GM12878 (cell line): ENCODE measurements at regions not wholly inside any gene's neighbourhood (a gene's known extent, or its start where the extent isn't known, plus 50 kb on each side); places are given as distances from the start of the nearest gene placed in this dataset.

Experiments
- ATAC-seq: fragments of 200-7000 bp; cut with Tn5 transposase; 3 replicates; pipeline ENCODE4 v1.9.1; 2020; ENCODE audit warnings: mild to moderate bottlenecking, moderate library complexity
- BruUV-seq: library from RNA; stranded (reverse); fragments of 400-500 nt; replicated peaks from 2 replicates; lab custom pipeline; 2021; lab: Mats Ljungman, UMichigan
- CTCF ChIA-PET: fragments of 300-600 bp; sonication (Branson Sonifier 250); formaldehyde crosslinking; extraction: SDS; loops from one replicate; lab custom pipeline; 2021; ENCODE audit warnings: inconsistent platforms; lab: Yijun Ruan, JAX
- POLR2A ChIA-PET: fragments of 350-600 bp; formaldehyde crosslinking; extraction: SDS; loops from one replicate; lab custom pipeline; 2021; ENCODE audit warnings: inconsistent platforms; lab: Charles Lee
- RAD21 ChIA-PET: fragments of 300-600 bp; sonication (Branson Sonifier 250); formaldehyde crosslinking; loops from one replicate; lab custom pipeline; 2023; ENCODE audit warnings: antibody characterized with exemption; ENCODE audit not compliant: unreplicated experiment; lab: Charles Lee
- SMC1A ChIA-PET: fragments of 300-600 bp; sonication (Branson Sonifier 250); formaldehyde crosslinking; loops from one replicate; lab custom pipeline; 2023; ENCODE audit not compliant: unreplicated experiment, uncharacterized antibody; lab: Charles Lee
- DNase-seq: peaks from one replicate; pipeline ENCODE4 v3.0.0-alpha.2; 2011; ENCODE audit warnings: low read depth, low spot score
- FAIRE-seq: peaks from 3 replicates; lab custom pipeline; 2011; peaks lifted over from hg19 to GRCh38; lab: Jason Lieb, UNC
- H2AFZ ChIP-seq: 2 replicates; pipeline ENCODE4 v1.6.0; 2011; ENCODE audit warnings: low read depth, low read length, control low read depth; ENCODE audit not compliant: control insufficient read depth
- H3K27ac ChIP-seq: 2 replicates; pipeline ENCODE4 v1.5.1; 2011; ENCODE audit warnings: control low read depth; ENCODE audit not compliant: control insufficient read depth, insufficient read depth
- H3K27me3 ChIP-seq, 2 experiments: replicated peaks in 1 of 2; 2 replicates each; pipeline versions ENCODE4 v1.6.0 to v1.6.1; 2011; ENCODE audit warnings: low read length in 1 of 2; ENCODE audit not compliant: control insufficient read depth in 2 of 2, insufficient read depth in 2 of 2
- H3K36me3 ChIP-seq, 2 experiments: 2 replicates each; pipeline ENCODE4 v1.5.1; 2011; ENCODE audit warnings: low read length in 1 of 2; ENCODE audit not compliant: control insufficient read depth in 2 of 2, insufficient read depth in 2 of 2
- H3K4me1 ChIP-seq: 2 replicates; pipeline ENCODE4 v1.6.1; 2011; ENCODE audit warnings: mild to moderate bottlenecking, low read length, moderate library complexity, mixed read lengths; ENCODE audit not compliant: control insufficient read depth, insufficient read depth
- H3K4me2 ChIP-seq: 2 replicates; pipeline ENCODE4 v1.6.0; 2011; ENCODE audit warnings: control low read depth; ENCODE audit not compliant: control insufficient read depth, insufficient read depth
- H3K4me3 ChIP-seq: fragments of 200-600 bp; sonication (generic); 2 replicates; pipeline ENCODE4 v1.5.1; 2016
- H3K79me2 ChIP-seq: 2 replicates; pipeline ENCODE4 v1.6.0; 2011; ENCODE audit warnings: low read length; ENCODE audit not compliant: control insufficient read depth, insufficient read depth
- H3K9ac ChIP-seq: 2 replicates; pipeline ENCODE4 v1.8.0; 2011; ENCODE audit warnings: low read length, control low read depth, mixed read lengths; ENCODE audit not compliant: control insufficient read depth, insufficient read depth
- H3K9me3 ChIP-seq: replicated peaks from 3 replicates; pipeline ENCODE4 v1.5.1; 2011; ENCODE audit warnings: mild to moderate bottlenecking, low read length; ENCODE audit not compliant: control insufficient read depth, insufficient read depth
- H4K20me1 ChIP-seq: 2 replicates; pipeline ENCODE4 v1.6.0; 2011; ENCODE audit not compliant: control insufficient read depth, insufficient read depth
- EZH2 ChIP-seq: IDR thresholded peaks from 2 replicates; pipeline ENCODE4 v1.6.1; 2012; ENCODE audit warnings: low read depth, mild to moderate bottlenecking, control low read depth, inconsistent platforms, low read length, borderline replicate concordance; ENCODE audit not compliant: control insufficient read depth
- HDAC6 ChIP-seq: fragments of 200-600 bp; sonication (generic); IDR thresholded peaks from one replicate; pipeline ENCODE4 v1.8.0; 2017; ENCODE audit warnings: antibody characterized with exemption; ENCODE audit not compliant: unreplicated experiment
- RAD51 ChIP-seq: fragments of 450-650 bp; IDR thresholded peaks from 2 replicates; pipeline ENCODE4 v1.6.1; 2016; ENCODE audit warnings: moderate library complexity, mild to moderate bottlenecking, inconsistent platforms
- SMARCA5 ChIP-seq: fragments of 450-650 bp; IDR thresholded peaks from 2 replicates; pipeline ENCODE4 v1.6.1; 2017; ENCODE audit warnings: mild to moderate bottlenecking
- SP1 ChIP-seq: IDR thresholded peaks from one replicate; pipeline ENCODE4 v1.6.1; 2011; ENCODE audit warnings: low read depth, low read length
- ZNF217 ChIP-seq: fragments of 450-650 bp; IDR thresholded peaks from 2 replicates; pipeline ENCODE4 v1.6.1; 2017; ENCODE audit warnings: antibody characterized with exemption, mild to moderate bottlenecking
- WGBS: methylation state at CpG from one replicate; pipeline ENCODE4 v1.1.6; 2016; ENCODE audit warnings: low lambda C conversion rate; ENCODE audit not compliant: insufficient replicate concordance, insufficient coverage; ENCODE audit errors: missing lambda C conversion rate; 5-methylcytosine and 5-hydroxymethylcytosine counted together
- in situ Hi-C: fragments of 300-500 bp; cut with MboI; formaldehyde crosslinking; loops from 9 replicates; pipeline ENCODE4 v1.14.3; 2018; ENCODE audit warnings: mixed read lengths
- intact Hi-C: fragments of 100-400 bp; cut with micrococcal nuclease; formaldehyde crosslinking; loops from one replicate; pipeline ENCODE4 v1.14.2; 2022; ENCODE audit not compliant: unreplicated experiment
- TF ChIP-seq, protein P1 (sequence below), 3 experiments: IDR thresholded peaks in 2 of 3; conservative IDR thresholded peaks in 1 of 3; 2 replicates each; pipeline ENCODE4 v1.5.1; 2011; ENCODE audit warnings: low read depth in 3 of 3, low read length in 3 of 3, mild to moderate bottlenecking in 3 of 3, control low read depth in 2 of 3, moderate library complexity in 2 of 3, inconsistent platforms in 1 of 3, mixed read lengths in 1 of 3; ENCODE audit not compliant: control insufficient read depth in 2 of 3, insufficient read depth in 1 of 3; ENCODE audit errors: extremely low read depth in 1 of 3

DNA sequence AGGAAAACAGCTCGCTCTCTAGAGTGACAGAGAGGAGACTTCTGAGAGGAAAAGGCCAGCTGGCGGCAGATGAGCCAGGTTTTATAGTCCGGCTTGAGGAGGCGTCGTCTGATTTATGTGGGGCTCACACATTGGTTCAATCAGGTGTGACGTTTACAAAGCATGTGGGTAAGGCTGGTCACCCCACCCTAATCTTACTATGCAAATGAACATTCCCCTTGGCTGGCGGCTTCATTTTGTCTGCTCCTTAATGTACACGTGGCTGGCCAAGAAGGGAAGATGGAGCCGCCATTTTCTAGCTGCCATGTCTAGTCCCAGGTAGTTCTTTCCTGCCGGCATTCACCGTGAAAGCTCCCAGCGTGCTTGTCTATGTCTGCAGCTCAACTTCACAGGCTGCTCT is 299.1 kb upstream of the SPRED2 start:
- no peak overlapping the region for H2AFZ ChIP-seq
- no peak overlapping the region for H3K4me3 ChIP-seq
- no peaks in the 10 kb centered on the region for H3K4me1 ChIP-seq
- no peak for ATAC-seq
- FAIRE-seq: no peak
- CTCF ChIA-PET: no interaction called here
- no peak for DNase-seq
- no peak overlapping the region for H3K27ac ChIP-seq
- H3K27me3 ChIP-seq: peaks cover 0 to 2% of the 10 kb centered on the region in 2 experiments; a peak in 1 of 4 replicates
- H4K20me1 ChIP-seq: no peaks in the 10 kb centered on the region
- no peak overlapping the region for H3K9ac ChIP-seq
- SMC1A ChIA-PET: interaction anchor here (1.5 kb wide), 1 partner anchor 32 kb away, joined by 3 read pairs; no protein-coding TSS in a partner anchor
- intact Hi-C loops: no loop called here
- no peak overlapping the region for H3K4me2 ChIP-seq
- no peaks in the 10 kb centered on the region for H3K36me3 ChIP-seq
- no peak for TF ChIP-seq SMARCA5
- TF ChIP-seq EZH2: no peak
- no peak for TF ChIP-seq SP1
- TF ChIP-seq HDAC6: no peak
- TF ChIP-seq RAD51: no peak
- no peak for TF ChIP-seq ZNF217
- TF ChIP-seq, protein P1, sequence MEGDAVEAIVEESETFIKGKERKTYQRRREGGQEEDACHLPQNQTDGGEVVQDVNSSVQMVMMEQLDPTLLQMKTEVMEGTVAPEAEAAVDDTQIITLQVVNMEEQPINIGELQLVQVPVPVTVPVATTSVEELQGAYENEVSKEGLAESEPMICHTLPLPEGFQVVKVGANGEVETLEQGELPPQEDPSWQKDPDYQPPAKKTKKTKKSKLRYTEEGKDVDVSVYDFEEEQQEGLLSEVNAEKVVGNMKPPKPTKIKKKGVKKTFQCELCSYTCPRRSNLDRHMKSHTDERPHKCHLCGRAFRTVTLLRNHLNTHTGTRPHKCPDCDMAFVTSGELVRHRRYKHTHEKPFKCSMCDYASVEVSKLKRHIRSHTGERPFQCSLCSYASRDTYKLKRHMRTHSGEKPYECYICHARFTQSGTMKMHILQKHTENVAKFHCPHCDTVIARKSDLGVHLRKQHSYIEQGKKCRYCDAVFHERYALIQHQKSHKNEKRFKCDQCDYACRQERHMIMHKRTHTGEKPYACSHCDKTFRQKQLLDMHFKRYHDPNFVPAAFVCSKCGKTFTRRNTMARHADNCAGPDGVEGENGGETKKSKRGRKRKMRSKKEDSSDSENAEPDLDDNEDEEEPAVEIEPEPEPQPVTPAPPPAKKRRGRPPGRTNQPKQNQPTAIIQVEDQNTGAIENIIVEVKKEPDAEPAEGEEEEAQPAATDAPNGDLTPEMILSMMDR (IDR thresholded peaks at IDR 0.05 in 2 of 3, conservative IDR thresholded peaks at IDR 0.05 in 1 of 3; ENCODE audit: control insufficient read depth in 2 of 3, extremely low read depth in 1 of 3, insufficient read depth in 1 of 3, low read depth in 3 of 3, low read length in 3 of 3): no peak
- BruUV-seq: no TSS peak
- RAD21 ChIA-PET: no interaction called here
- H3K9me3 ChIP-seq: no peaks in the 10 kb centered on the region
- POLR2A ChIA-PET: no interaction called here
- 61% methylated on average over 12 of the region's 12 CpGs for WGBS
- H3K79me2 ChIP-seq: no peaks in the 10 kb centered on the region
- in situ Hi-C loops: no loop called here
